ENCODE measurements at regions not wholly inside any gene's neighbourhood (a gene's known extent, or its start where the extent isn't known, plus 50 kb on each side); places are given as distances from the start of the nearest gene placed in this dataset.

GRCh38 chr10:64619102-64619501, 1097.9 kb downstream of the REEP3 start:
- no peak for TF ChIP-seq EZH2phosphoT487 (IDR thresholded peaks at IDR 0.05; ENCODE audit: low read length)
- TF ChIP-seq CTCF (IDR thresholded peaks at IDR 0.05; ENCODE audit: low read length) = no peak
- TF ChIP-seq EZH2 (optimal IDR thresholded peaks at IDR 0.05; ENCODE audit: low read depth, low read length) = no peak
- H3K36me3 ChIP-seq (replicated peaks; ENCODE audit: insufficient read depth, low read length) = no peaks in the 10 kb centered on the region
- DNase-seq = no peak
- no peaks in the 10 kb centered on the region for H3K79me2 ChIP-seq (ENCODE audit: low read length)
- no peak overlapping the region for H3K27ac ChIP-seq (ENCODE audit: low read length)
- H3F3A ChIP-seq (ENCODE audit: insufficient read depth, low read length) = no peaks in the 10 kb centered on the region
- H3K9me3 ChIP-seq (replicated peaks; ENCODE audit: insufficient read depth, low read length) = no peaks in the 10 kb centered on the region
- no peak overlapping the region for H3K9ac ChIP-seq (ENCODE audit: low read length)
- no peaks in the 10 kb centered on the region for H3K27me3 ChIP-seq (replicated peaks; ENCODE audit: insufficient read depth, low read length)
- H4K20me1 ChIP-seq (ENCODE audit: insufficient read depth, low read length) = no peaks in the 10 kb centered on the region
- H2AFZ ChIP-seq (ENCODE audit: low read length) = no peak overlapping the region
- H3K9me2 ChIP-seq (replicated peaks; ENCODE audit: insufficient read depth, low read length) = no peaks in the 10 kb centered on the region
- no peak overlapping the region for H3K4me3 ChIP-seq (ENCODE audit: low read length)
- H3K4me2 ChIP-seq (ENCODE audit: low read depth, low read length) = no peak overlapping the region
- H3K4me1 ChIP-seq (ENCODE audit: low read length) = no peaks in the 10 kb centered on the region

- no peak overlapping the region for H3K4me3 ChIP-seq (ENCODE audit: low read length)
- DNase-seq = no peak
- no peaks in the 10 kb centered on the region for H3K36me3 ChIP-seq (replicated peaks; ENCODE audit: insufficient read depth, low read length)
- no peak overlapping the region for H3K4me2 ChIP-seq (ENCODE audit: low read depth, low read length)
- H3K9ac ChIP-seq (ENCODE audit: low read length) = no peak overlapping the region
- H4K20me1 ChIP-seq (ENCODE audit: insufficient read depth, low read length) = no peaks in the 10 kb centered on the region
- TF ChIP-seq EZH2 (optimal IDR thresholded peaks at IDR 0.05; ENCODE audit: low read depth, low read length) (no peak), CTCF (IDR thresholded peaks at IDR 0.05; ENCODE audit: low read length) (no peak), EZH2phosphoT487 (IDR thresholded peaks at IDR 0.05; ENCODE audit: low read length) (no peak)
- no peak overlapping the region for H3K27ac ChIP-seq (ENCODE audit: low read length)
- no peaks in the 10 kb centered on the region for H3K9me3 ChIP-seq (replicated peaks; ENCODE audit: insufficient read depth, low read length)
- H3K9me2 ChIP-seq (replicated peaks; ENCODE audit: insufficient read depth, low read length) = no peaks in the 10 kb centered on the region
- H3K27me3 ChIP-seq (replicated peaks; ENCODE audit: insufficient read depth, low read length) = no peaks in the 10 kb centered on the region
- no peaks in the 10 kb centered on the region for H3K4me1 ChIP-seq (ENCODE audit: low read length)
- no peaks in the 10 kb centered on the region for H3K79me2 ChIP-seq (ENCODE audit: low read length)
- no peaks in the 10 kb centered on the region for H3F3A ChIP-seq (ENCODE audit: insufficient read depth, low read length)
- no peak overlapping the region for H2AFZ ChIP-seq (ENCODE audit: low read length)
Observed at GRCh38 chr10:64626924-64627323, 1105.7 kb downstream of the REEP3 start.

- H3K79me2 ChIP-seq (ENCODE audit: low read length) = no peaks in the 10 kb centered on the region
- H2AFZ ChIP-seq (ENCODE audit: low read length) = no peak overlapping the region
- H3K9me3 ChIP-seq (replicated peaks; ENCODE audit: insufficient read depth, low read length) = no peaks in the 10 kb centered on the region
- H3K4me3 ChIP-seq (ENCODE audit: low read length) = no peak overlapping the region
- no peaks in the 10 kb centered on the region for H3K9me2 ChIP-seq (replicated peaks; ENCODE audit: insufficient read depth, low read length)
- no peaks in the 10 kb centered on the region for H3K36me3 ChIP-seq (replicated peaks; ENCODE audit: insufficient read depth, low read length)
- no peak overlapping the region for H3K4me2 ChIP-seq (ENCODE audit: low read depth, low read length)
- no peak overlapping the region for H3K9ac ChIP-seq (ENCODE audit: low read length)
- no peak overlapping the region for H3K27ac ChIP-seq (ENCODE audit: low read length)
- H4K20me1 ChIP-seq (ENCODE audit: insufficient read depth, low read length) = no peaks in the 10 kb centered on the region
- TF ChIP-seq CTCF (IDR thresholded peaks at IDR 0.05; ENCODE audit: low read length) = no peak
- no peak for TF ChIP-seq EZH2 (optimal IDR thresholded peaks at IDR 0.05; ENCODE audit: low read depth, low read length)
- no peak for TF ChIP-seq EZH2phosphoT487 (IDR thresholded peaks at IDR 0.05; ENCODE audit: low read length)
- H3K4me1 ChIP-seq (ENCODE audit: low read length) = no peaks in the 10 kb centered on the region
- H3K27me3 ChIP-seq (replicated peaks; ENCODE audit: insufficient read depth, low read length) = no peaks in the 10 kb centered on the region
- no peak for DNase-seq
- H3F3A ChIP-seq (ENCODE audit: insufficient read depth, low read length) = no peaks in the 10 kb centered on the region
Observed at GRCh38 chr10:64630534-64630933, 1109.3 kb downstream of the REEP3 start.

Data from MM.1S (cell line).